Stimulated activated CD4-positive, alpha-beta T cell treated with anti-CD3 and anti-CD28 coated beads, Interleukin-15, amount 100 ng/mL, for 48 hours (primary cell): ENCODE measurements at regions not wholly inside any gene's neighbourhood (a gene's known extent, or its start where the extent isn't known, plus 50 kb on each side); places are given as distances from the start of the nearest gene placed in this dataset.
"Not testable (repeated sequence)": the region's sequence is repeated elsewhere in the genome, so short reads cannot be mapped to it uniquely, and the experiment has no call there.

Experiments used
- DNase-seq, 2 donors: peaks; one replicate each; pipeline ENCODE4 v3.0.0-alpha.2; 2020; ENCODE audit warnings: low read depth in 2 of 2

GRCh38 chr1:58062635-58063034 is 483.9 kb downstream of the OMA1 start:
- no peak for DNase-seq

- DNase-seq, result no peak
Observed at GRCh38 chr1:58060559-58061170, 485.9 kb downstream of the OMA1 start.

GRCh38 chr1:58059789-58060188 is 486.7 kb downstream of the OMA1 start:
- no peak for DNase-seq

DNA sequence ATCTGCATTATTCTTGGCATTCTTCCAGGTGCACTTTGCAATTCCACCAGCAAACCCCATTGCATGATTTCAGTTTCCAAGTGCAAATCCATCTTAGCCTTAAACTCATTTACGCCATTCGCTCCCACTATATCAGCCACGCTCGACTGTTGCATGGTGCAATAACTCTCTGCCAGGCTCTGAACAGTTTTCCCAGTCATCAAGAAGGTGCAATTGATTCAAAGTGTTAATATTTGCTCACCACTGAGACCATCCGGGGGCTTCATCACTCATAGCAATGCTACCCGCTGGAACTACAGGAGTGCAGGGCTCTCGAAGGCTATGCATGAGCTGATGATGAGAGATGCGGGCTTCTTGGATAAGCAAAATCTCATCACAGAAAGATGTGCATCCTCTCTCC is 488.2 kb downstream of the OMA1 start:
- no peak for DNase-seq

DNA sequence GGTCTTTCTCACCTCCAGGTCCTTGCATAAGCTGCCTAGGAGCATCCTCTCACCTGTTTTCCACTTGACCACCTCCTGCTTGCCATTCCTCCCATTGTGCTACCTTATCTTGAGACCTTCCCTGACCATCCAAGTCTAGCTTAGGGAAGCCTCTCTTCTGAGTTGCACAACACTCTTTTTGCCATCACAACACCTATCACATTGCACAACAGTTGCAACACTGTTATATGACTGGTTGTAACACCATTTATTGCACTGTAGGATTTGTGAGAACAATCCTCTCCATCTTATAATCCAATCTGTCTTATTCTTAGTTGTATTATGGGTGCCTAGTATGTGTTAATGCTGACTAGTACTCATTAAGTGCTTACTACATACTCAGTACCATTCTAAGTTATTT is 488.7 kb downstream of the OMA1 start:
- no peak for DNase-seq

- DNase-seq, result not testable (repeated sequence)
Observed at GRCh38 chr1:58051187-58051586, 495.3 kb downstream of the OMA1 start.

- DNase-seq, result peak; percentile 4 to 16
Observed at GRCh38 chr1:58047265-58047858, 499.2 kb downstream of the OMA1 start.

DNA sequence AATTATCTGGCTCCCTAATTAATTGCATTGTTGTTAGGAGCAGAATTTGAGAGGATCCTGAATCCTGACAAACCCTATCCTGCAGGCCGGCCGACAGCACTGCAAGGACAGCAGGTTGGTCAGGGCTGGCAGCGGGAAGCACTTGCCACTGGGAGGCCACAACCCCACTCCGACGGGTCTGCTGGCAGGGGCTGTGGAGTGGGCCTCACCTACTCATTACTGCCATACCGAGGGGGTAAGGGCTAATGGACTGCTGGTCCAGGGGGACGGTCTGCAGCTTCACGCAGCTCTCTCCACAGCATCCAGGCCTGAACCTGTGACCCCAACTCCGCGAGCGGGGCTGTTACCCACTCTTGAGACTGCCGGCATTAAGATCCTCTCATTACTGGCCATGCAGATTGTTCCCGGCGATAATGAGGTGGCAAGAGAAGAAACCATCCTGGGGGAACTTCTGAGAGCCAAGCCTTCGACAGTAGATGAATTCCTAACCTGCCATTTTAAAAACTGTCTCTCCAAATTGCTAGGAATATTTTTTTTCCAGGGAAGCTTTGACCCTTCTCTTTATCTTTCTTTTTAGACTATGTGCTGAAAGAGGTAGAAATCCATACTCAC is 501.3 kb downstream of the OMA1 start:
- no peak for DNase-seq

- DNase-seq, result no peak
Observed at GRCh38 chr1:58041621-58042020, 504.9 kb downstream of the OMA1 start.

DNA sequence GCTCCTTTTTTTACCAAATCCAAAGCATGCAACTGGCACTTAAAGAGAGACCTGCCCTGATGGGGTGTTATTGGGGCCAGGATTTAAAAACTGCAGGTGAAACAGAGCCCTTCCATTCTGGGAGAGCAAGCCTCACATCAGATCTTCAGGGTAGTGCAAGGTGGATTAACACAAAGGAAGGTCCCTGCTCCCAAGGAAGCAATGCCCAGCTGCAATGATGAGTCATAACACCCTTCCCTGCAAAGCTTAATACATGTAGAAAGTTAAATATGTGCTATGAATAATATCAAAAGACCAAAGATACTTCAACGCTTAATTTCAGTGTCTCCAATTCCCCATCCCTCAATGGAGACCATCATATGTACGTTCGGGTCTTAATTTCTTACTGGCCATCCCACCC is 508.0 kb downstream of the OMA1 start:
- DNase-seq, result no peak

GRCh38 chr1:58035523-58035922 is 511.0 kb downstream of the OMA1 start:
- no peak for DNase-seq

GRCh38 chr1:58033311-58033710 is 513.2 kb downstream of the OMA1 start:
- no peak for DNase-seq

DNA sequence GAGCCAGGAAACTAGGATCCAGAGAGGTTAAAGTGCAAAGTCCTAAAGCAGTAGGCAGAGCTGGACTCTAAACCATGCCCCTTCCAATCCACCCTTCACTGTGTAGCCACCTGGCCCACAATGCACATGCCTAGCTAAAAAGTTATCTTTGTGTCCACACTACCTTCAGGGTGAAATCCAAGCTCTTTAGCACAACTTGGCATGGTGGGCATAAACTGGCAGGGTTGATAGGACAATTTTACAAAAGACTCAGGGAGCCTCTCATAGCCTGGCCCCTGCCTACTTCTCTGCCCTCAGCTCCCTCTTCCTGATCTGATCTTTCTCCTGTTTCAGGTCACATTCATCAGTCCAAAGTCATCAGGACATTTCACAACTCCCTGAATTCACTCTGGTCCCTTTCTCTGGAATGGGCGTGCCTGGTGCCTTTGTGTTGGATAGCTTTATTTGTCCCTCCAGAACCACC is 513.9 kb downstream of the OMA1 start:
- no peak for DNase-seq

DNA sequence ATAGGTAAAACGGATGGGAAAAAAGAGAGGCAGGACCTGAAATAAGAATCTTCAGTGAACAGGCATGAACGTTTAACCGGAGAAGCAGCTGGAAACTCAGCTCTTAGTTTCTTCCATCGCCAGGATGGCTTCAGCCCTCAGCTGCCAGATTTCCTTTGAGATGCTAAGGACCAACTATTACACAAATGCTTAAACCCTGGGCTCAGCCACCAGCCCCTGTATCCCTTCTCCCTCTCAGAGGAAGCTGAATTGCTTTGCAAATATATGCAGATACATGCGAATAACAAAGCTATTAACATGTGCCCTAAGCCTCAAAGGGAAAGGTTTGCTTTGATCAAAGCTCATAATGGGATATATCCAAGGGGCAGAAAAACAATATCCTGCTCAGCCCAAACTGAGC is 515.1 kb downstream of the OMA1 start:
- no peak for DNase-seq

GRCh38 chr1:58030456-58030855 is 516.1 kb downstream of the OMA1 start:
- DNase-seq, result no peak

GRCh38 chr1:58017641-58018040 is 528.9 kb downstream of the OMA1 start:
- no peak for DNase-seq

GRCh38 chr1:58013237-58013636 is 533.3 kb downstream of the OMA1 start:
- DNase-seq, result no peak

GRCh38 chr1:58011978-58012377 is 534.5 kb downstream of the OMA1 start:
- no peak for DNase-seq

DNA sequence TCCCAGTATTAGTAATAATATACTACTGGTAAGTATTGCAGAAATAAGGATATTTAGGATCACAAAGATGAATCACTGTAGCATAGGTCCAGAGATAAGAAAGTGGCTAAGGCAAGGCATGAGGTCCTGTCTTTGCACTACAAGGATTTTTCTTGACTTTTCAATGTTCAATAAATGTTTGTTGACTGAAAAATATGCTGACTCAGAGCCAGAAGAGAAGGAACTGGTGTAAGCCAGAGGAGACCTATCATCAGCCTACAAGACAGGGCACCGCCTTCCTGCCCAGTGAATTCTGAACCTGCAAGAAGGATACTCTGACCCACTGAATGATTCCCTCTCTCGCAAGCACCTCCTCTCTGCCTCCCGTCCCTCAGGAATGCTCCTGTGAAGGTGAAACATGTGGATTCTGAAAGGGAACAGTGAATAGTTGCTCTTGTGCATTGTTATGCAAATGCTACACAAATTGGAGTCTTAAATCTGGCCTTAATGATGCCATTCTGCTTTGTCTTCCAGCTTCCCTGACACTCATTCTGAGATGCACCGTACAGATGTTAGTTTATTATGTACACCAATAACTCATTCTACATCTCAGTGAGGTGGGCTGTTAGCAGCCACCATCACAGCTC is 540.0 kb downstream of the OMA1 start:
- DNase-seq, result no peak

GRCh38 chr1:58005212-58005611 is 541.3 kb downstream of the OMA1 start:
- no peak for DNase-seq

DNA sequence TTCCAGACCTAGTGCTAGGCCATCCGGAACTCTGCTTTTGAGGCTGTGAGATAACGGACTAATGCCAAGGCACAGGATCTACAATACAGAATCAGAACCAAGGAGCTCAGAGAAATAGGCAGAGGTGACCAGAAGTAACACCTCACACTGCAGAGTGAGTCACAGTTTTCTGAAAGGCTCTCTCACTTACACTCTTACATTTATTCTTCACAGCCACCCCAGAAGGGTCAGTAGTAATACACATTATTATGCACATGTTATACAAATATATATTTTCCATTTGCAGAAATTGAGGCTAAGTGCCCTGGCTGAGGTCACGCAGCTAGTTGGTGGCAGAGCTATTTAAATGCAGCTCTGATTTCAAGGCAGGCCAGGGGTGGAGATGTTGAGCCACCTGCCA is 542.5 kb downstream of the OMA1 start:
- no peak for DNase-seq

DNA sequence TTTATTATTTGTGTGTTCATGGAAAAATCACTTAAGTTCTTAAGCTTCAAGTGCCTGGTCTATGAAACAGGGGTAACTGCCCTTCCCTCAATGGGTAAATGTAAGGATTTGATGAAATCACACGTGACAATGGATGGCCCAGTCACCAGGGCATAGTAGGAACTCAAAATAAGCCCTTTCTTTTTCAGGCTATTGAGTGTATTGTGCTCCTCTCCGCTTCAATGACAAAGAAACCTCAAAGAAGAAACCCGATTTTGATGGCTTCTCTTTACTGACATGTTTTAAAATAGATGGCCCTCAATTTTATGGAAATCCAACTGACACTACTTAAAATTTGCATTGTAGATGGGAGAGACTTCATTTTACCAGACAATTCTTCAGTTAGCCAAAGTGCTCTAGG is 543.5 kb downstream of the OMA1 start:
- no peak for DNase-seq

GRCh38 chr1:58000821-58001220 is 545.7 kb downstream of the OMA1 start:
- DNase-seq, result no peak
